Dedifferentiated amniotic fluid mesenchymal stem cell (primary cell): ENCODE measurements at regions not wholly inside any gene's neighbourhood (a gene's known extent, or its start where the extent isn't known, plus 50 kb on each side); places are given as distances from the start of the nearest gene placed in this dataset.

ENCODE experiments used
- DNase-seq: peaks from one replicate; pipeline ENCODE4 v3.0.0-alpha.2; 2016; ENCODE audit errors: extremely low spot score

GRCh38 chr4:132530861-132531260 lies 618.2 kb upstream of the PCDH10 start:
- DNase-seq, result no peak

DNA sequence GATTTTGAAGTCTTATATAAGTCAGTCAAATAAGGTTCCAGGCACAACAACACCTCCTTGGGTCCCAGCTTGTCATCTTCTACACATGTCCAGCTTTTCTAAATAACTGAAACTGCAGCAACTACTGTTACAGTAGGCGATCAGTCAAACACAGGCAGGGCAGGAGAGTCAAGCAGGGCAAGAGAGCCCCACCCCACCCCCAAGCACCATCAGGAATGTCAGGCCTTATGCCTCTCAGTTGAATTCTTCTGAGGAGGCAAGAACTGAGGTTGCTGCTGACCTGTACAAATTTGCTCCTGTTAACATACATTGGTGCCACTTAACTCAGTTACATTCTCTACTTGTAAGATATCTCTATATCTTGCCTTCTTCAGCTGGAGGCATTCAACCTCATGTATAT lies 608.8 kb upstream of the PCDH10 start:
- DNase-seq, result no peak

DNA sequence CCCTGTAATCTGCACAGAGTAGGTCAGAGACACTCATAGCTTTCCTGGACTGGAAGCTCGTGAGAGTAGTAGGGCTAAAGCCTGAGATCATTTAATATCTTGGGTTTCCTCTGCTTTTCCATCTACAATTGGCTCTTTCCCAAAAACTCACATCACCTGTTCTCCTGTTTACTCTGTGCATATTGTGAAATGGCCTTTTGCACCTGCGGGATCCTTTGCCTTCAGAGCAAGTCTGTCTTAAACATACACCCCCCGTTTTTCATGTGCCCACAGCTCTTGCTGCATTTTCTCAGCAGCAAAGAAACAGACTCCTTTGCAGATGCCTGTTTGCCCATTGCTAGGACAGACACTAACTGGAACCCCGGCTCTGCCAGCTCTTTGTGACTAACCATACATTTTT lies 608.3 kb upstream of the PCDH10 start:
- DNase-seq, result no peak

GRCh38 chr4:132542228-132542627 lies 606.9 kb upstream of the PCDH10 start:
- no peak for DNase-seq

- no peak for DNase-seq
These were observed 600.6 kb upstream of the PCDH10 start for GRCh38 chr4:132548463-132548862.

DNA sequence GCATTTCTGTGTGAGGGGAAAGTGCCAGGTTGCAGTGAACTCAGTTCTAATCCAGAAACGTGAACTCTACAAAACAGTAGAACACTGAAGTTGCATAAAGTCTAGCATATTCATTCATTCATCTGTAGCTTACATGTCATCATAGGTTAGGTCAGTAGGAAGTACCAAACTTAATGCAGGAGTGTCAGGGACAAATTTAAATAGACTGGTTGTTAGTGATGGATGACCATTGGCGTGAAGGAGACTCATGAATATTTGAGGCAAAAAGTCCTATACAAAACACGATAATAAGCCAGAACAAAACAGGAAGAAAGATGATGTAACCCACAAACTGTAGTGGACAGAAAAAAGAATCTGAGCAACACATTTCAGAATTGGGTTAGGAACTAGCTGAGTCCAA lies 592.8 kb upstream of the PCDH10 start:
- no peak for DNase-seq

DNA sequence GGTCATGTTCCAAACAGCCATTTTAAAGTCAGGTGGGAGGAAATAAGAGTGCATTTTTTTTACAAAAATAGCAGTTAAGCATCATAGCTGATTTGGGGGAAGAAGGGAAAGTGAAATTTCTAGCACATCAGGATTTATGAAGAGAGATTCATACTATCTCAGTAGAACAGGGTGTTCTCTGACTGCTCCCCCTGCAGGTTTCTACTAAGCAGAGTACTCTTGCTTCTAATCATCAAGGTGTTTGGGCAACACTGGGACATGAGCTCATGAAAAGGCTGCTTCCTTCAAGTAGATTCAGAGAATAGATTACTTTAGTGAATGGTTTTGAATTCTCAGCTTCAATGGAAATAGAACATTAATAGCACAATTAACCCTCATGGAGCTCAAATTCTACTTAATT lies 591.4 kb upstream of the PCDH10 start:
- no peak for DNase-seq

- no peak for DNase-seq
These were observed 584.2 kb upstream of the PCDH10 start for GRCh38 chr4:132564920-132565319.

DNA sequence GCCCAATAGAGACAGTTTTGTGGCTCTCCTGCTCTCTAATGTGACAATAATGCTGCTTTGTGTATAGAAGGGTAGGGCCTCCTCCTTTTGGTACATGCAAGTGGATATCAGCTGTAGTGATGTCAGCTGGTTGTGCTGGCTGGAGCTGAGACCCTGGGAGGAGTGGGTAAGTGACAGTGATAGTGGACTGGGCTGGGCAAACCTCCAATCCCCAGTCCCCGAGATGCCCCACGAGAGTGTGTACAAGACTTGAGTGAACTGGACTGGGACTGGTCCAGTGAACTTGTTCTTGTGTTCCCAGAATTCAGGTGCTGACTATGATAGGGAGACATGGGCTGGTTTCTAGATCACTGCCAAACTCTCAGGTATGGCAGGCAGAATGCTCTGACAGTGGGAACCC lies 583.6 kb upstream of the PCDH10 start:
- no peak for DNase-seq

- peak; percentile 37 for DNase-seq
These were observed 576.9 kb upstream of the PCDH10 start for GRCh38 chr4:132572210-132572609.

DNA sequence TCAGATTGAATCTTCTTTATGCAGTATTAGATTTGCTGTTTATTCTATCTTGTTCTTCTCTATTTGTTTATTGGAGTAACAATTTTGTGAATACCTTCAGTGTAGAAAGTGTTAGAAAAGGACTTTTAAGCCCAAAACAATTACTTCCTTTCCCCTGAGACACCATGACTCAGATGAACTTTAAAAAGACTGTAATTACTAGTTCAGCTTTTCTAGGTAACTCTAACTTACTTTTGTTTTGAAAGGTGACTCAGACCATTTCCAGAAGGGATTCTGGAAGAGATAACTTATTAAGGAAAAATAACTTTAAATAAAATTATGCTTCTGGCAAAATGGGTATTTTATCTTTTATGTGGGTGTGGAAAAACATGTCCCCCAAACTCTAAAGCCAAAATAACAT lies 561.5 kb upstream of the PCDH10 start:
- no peak for DNase-seq

GRCh38 chr4:132592340-132592739 lies 556.8 kb upstream of the PCDH10 start:
- DNase-seq, result no peak

DNA sequence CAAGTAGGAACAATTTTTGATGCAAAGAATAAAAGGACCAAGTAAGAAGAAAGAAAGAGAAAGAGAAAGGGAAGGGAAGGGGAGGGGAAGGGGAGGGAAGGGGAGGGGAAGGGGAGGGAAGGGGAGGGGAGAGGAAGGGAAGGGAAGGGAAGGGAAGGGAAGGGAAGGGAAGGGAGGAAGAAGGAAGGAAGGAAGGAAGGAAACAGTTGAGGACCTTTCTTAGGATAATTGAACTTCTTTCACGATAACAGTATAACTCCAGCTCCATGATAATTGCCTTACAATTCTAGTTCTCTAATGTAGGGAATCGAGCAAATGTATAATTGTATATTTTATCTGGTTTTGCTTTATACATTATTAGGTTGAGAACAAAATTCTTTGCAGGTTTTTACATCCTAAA lies 556.2 kb upstream of the PCDH10 start:
- DNase-seq, result no peak

DNA sequence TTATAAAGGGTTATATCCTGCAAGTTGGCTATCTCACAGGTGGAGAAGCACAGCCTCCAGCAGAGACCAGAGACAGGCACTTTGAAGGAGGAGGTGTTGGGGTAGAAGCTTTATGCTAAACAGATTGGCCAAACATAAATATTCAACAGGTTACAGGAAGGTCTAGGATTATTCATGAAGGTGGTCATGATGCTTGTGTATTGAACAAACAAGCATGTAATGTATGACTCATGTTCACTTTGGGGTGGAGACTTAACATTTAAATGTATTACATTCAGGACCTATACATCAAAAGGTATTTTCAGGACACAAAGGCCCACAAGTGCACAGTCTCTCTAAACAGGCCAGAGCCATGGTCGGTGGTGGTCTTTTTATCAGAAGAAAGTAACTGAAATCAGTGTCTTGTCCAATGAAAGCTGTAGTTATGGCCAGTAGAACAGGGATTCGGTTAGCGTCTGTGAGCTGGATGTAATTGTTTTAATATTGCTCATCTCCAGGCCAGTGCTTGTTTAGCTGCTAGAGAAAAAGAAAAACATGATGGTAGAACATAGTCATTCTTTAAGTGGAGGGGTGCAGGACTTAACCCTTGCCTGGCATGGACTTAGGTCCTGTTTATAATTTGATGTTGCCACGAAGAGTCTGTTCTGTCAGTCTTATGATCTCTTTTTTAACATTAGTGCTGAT lies 555.2 kb upstream of the PCDH10 start:
- DNase-seq, result no peak

GRCh38 chr4:132596186-132596585 lies 552.9 kb upstream of the PCDH10 start:
- no peak for DNase-seq

GRCh38 chr4:132605551-132605950 lies 543.5 kb upstream of the PCDH10 start:
- DNase-seq, result no peak

DNA sequence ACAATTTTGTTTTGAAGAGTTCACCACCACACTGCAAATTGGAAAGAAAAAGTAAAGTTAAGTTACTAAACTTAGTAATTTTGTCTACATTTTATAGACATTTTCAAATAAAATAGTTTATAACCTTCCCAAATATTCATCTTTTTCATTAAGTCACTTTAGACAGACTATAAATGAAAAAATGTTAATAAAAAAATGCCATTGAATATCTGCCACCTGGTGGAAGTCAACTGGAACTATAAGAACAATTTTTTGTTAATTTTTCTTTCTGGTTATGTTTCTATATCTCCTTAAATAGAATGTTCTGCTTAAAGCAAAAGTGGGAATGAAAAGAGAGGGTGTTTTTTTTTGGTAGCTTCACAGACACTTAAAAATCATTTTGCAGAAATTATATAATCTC lies 534.4 kb upstream of the PCDH10 start:
- no peak for DNase-seq

- DNase-seq, result no peak
These were observed 529.1 kb upstream of the PCDH10 start for GRCh38 chr4:132619968-132620367.

DNA sequence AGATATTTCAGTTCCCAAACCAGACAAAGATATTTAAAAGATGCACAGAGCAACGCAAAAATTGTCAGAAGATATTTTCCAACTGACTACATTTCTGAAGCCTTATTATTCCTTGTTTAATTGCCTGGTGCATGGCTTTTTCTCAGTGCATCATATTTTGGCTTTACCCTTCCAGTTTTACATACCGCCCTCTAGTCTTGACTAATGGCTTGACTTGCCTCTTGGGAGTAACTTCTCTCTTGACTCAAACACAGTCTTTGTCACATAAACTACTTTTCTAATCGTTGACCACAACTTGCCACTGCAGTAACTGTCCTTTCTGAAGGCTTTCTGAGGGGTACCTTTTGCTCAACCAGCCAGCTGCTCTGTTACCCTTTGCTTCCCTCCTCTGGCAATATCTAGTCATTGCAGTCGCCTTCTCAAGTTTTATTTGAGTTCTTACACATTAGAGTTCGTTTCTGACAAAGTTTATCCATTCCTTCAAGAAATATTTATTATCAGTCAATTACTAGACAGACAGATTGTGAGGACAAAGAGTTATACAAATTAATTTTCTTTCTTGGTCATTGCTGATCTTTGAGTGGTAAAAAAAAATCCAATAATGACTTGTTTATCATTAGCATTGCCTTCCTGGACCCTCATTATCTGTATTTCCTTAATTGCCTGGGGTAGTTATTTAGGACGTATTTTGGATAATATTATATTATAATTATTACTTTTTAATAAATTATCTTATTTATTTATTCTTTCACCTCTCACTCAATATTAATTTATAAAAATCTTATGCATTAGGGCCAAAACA lies 506.9 kb upstream of the PCDH10 start:
- DNase-seq, result peak; percentile 60

DNA sequence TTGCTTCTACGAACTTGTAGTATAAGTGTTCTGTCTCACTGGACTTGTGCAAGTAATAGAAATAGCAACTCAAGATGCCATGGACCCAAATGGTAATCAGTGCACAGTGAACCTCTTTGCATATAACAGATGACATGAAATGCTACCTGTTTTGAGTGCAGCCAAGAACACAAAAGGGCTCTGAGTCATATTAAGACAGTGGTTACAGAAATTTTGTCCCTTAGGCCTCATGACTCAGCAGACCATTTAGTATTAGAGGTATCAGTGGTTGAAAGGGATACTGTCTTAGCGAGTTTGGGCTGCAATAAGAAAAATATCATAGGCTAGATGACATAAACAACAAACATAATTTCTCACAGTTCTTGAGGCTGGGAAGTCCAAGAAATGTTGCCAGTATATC lies 502.9 kb upstream of the PCDH10 start:
- DNase-seq, result no peak

DNA sequence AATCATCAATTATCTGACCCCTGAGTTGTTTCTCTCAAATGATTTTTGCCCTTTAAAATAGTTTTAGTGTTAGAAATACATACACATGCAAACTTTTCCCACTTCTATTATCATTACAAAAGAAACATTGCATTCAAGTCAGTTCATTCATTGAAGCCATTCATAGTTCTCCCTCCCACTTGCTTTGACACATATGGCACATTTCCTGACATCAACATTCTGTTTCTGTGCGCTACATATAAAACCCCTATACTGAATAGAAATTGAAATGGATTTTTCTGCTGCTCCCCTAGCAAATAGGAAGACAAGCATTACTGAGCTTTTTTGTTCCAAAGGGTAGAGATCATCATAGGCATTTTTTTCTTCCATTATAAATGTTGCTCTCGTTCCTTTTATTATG lies 497.9 kb upstream of the PCDH10 start:
- no peak for DNase-seq

- DNase-seq, result no peak
These were observed 488.9 kb upstream of the PCDH10 start for GRCh38 chr4:132660181-132660580.

- DNase-seq, result no peak
These were observed 486.6 kb upstream of the PCDH10 start for GRCh38 chr4:132662456-132662855.

GRCh38 chr4:132669786-132670185 lies 479.3 kb upstream of the PCDH10 start:
- DNase-seq, result no peak
